OCI-LY7 (cell line): ENCODE measurements at regions not wholly inside any gene's neighbourhood (a gene's known extent, or its start where the extent isn't known, plus 50 kb on each side); places are given as distances from the start of the nearest gene placed in this dataset.

Experiments used
- CTCF ChIP-seq: fragments of 200-600 bp; sonication (generic); conservative IDR thresholded peaks from 2 replicates; pipeline ENCODE4 v1.5.1; 2014; ENCODE audit warnings: mild to moderate bottlenecking, antibody characterized with exemption, low read length, moderate library complexity, mixed read lengths
- EZH2phosphoT487 ChIP-seq: fragments of 200-600 bp; sonication (generic); IDR thresholded peaks from 2 replicates; pipeline ENCODE4 v1.6.1; 2018; ENCODE audit warnings: low read depth, borderline replicate concordance, mild to moderate bottlenecking, mixed run types, antibody characterized with exemption, low read length, moderate library complexity, mixed read lengths

GRCh38 chr20:24148372-24148771, 159.8 kb upstream of the GGTLC1 start:
- TF ChIP-seq CTCF (no peak), EZH2phosphoT487 (no peak)
